ENCODE measurements at regions not wholly inside any gene's neighbourhood (a gene's known extent, or its start where the extent isn't known, plus 50 kb on each side); places are given as distances from the start of the nearest gene placed in this dataset.

- TF ChIP-seq, protein P1, sequence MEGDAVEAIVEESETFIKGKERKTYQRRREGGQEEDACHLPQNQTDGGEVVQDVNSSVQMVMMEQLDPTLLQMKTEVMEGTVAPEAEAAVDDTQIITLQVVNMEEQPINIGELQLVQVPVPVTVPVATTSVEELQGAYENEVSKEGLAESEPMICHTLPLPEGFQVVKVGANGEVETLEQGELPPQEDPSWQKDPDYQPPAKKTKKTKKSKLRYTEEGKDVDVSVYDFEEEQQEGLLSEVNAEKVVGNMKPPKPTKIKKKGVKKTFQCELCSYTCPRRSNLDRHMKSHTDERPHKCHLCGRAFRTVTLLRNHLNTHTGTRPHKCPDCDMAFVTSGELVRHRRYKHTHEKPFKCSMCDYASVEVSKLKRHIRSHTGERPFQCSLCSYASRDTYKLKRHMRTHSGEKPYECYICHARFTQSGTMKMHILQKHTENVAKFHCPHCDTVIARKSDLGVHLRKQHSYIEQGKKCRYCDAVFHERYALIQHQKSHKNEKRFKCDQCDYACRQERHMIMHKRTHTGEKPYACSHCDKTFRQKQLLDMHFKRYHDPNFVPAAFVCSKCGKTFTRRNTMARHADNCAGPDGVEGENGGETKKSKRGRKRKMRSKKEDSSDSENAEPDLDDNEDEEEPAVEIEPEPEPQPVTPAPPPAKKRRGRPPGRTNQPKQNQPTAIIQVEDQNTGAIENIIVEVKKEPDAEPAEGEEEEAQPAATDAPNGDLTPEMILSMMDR (IDR thresholded peaks at IDR 0.05; ENCODE audit: insufficient read depth, low read depth, low read length): no peak
- TF ChIP-seq EZH2 (IDR thresholded peaks at IDR 0.05; ENCODE audit: insufficient read depth, low read length): no peak
These were observed 190.9 kb downstream of the BTG1 start for GRCh38 chr12:91954747-91955146.
